Activated CD4-positive, alpha-beta memory T cell treated with anti-CD3 and anti-CD28 coated beads for 36 hours (primary cell): ENCODE measurements at regions not wholly inside any gene's neighbourhood (a gene's known extent, or its start where the extent isn't known, plus 50 kb on each side); places are given as distances from the start of the nearest gene placed in this dataset.
"Not testable (repeated sequence)": the region's sequence is repeated elsewhere in the genome, so short reads cannot be mapped to it uniquely, and the experiment has no call there.

Source experiments
- CTCF ChIA-PET: fragments of 350-600 bp; sonication (Branson Sonifier 250); formaldehyde crosslinking; loops from one replicate; lab custom pipeline; 2021; ENCODE audit warnings: antibody characterized with exemption, inconsistent platforms; lab: Charles Lee
- POLR2A ChIA-PET: fragments of 350-600 bp; sonication (Branson Sonifier 250); formaldehyde crosslinking; loops from one replicate; lab custom pipeline; 2021; ENCODE audit warnings: antibody characterized with exemption; lab: Charles Lee
- DNase-seq: peaks from one replicate; pipeline ENCODE4 v3.0.0-alpha.2; 2020
- H3K27ac Mint-ChIP-seq: one replicate; pipeline ENCODE4 v1.8.0; 2021; ENCODE audit warnings: mixed read lengths
- H3K27me3 Mint-ChIP-seq: one replicate; pipeline ENCODE4 v1.8.0; 2021; ENCODE audit warnings: mixed read lengths
- H3K36me3 Mint-ChIP-seq: one replicate; pipeline ENCODE4 v1.8.0; 2021; ENCODE audit warnings: mixed read lengths
- H3K4me1 Mint-ChIP-seq: one replicate; pipeline ENCODE4 v1.8.0; 2021; ENCODE audit warnings: low read depth, mixed read lengths
- H3K4me3 Mint-ChIP-seq: one replicate; pipeline ENCODE4 v1.8.0; 2021; ENCODE audit warnings: mild to moderate bottlenecking, mixed read lengths
- H3K9me3 Mint-ChIP-seq: one replicate; pipeline ENCODE4 v1.8.0; 2021; ENCODE audit warnings: mixed read lengths
- intact Hi-C: fragments of 100-400 bp; cut with micrococcal nuclease; formaldehyde crosslinking; loops from one replicate; pipeline ENCODE4 v1.15.1; 2023

- POLR2A ChIA-PET, result no interaction called here
- Mint-ChIP-seq H3K27ac (no peak overlapping the region), H3K27me3 (no peaks in the 10 kb centered on the region), H3K4me1 (no peaks in the 10 kb centered on the region), H3K9me3 (no peaks in the 10 kb centered on the region), H3K36me3 (no peaks in the 10 kb centered on the region), H3K4me3 (no peak overlapping the region)
- no peak for DNase-seq
- intact Hi-C loops, result no loop called here
- CTCF ChIA-PET, result no interaction called here
Observed at GRCh38 chr1:185480545-185480944, 163.5 kb upstream of the IVNS1ABP start.

DNA sequence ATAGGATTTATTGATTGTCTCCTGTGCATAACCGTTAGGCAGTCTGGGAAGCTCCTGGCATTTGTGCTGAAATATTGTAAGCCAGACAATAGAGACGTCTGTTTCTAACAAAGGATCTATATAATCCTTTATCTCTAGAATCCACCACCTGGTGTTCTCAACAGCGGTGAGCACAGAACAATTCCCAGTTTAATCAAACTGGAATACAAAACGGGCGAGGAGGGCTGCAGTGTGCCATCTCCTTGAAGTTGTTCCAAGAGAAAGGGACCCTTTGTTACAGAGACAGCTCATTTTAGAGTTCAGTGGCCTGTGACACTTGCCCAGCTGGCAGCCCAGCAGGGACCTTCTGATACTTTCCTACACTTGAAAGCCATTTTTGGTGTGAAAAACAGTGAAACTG is 162.8 kb upstream of the IVNS1ABP start:
- Mint-ChIP-seq H3K36me3 (no peaks in the 10 kb centered on the region), H3K9me3 (no peaks in the 10 kb centered on the region), H3K4me1 (peaks cover 1% of the 10 kb centered on the region), H3K4me3 (no peak overlapping the region), H3K27ac (no peak overlapping the region), H3K27me3 (no peaks in the 10 kb centered on the region)
- intact Hi-C loops, result no loop called here
- ChIA-PET CTCF (no interaction called here), POLR2A (no interaction called here)
- DNase-seq, result no peak

GRCh38 chr1:185478877-185479276 is 161.8 kb upstream of the IVNS1ABP start:
- Mint-ChIP-seq H3K27me3 (no peaks in the 10 kb centered on the region), H3K4me1 (peaks cover 5% of the 10 kb centered on the region), H3K9me3 (no peaks in the 10 kb centered on the region), H3K27ac (no peak overlapping the region), H3K36me3 (no peaks in the 10 kb centered on the region), H3K4me3 (no peak overlapping the region)
- DNase-seq, result no peak
- intact Hi-C loops, result no loop called here
- ChIA-PET CTCF (no interaction called here), POLR2A (no interaction called here)

- Mint-ChIP-seq H3K9me3 (no peaks in the 10 kb centered on the region), H3K36me3 (no peaks in the 10 kb centered on the region), H3K4me1 (peaks cover 5% of the 10 kb centered on the region), H3K27ac (no peak overlapping the region), H3K27me3 (no peaks in the 10 kb centered on the region), H3K4me3 (no peak overlapping the region)
- intact Hi-C loops, result no loop called here
- DNase-seq, result no peak
- CTCF ChIA-PET, result no interaction called here
- POLR2A ChIA-PET, result no interaction called here
Observed at GRCh38 chr1:185477638-185478580, 160.9 kb upstream of the IVNS1ABP start.

GRCh38 chr1:185474440-185475149 is 157.6 kb upstream of the IVNS1ABP start:
- no peak for DNase-seq
- ChIA-PET CTCF (interaction anchor here (0.8 kb wide), 1 partner anchor 122 kb away, joined by 3 read pairs; no protein-coding TSS in a partner anchor), POLR2A (no interaction called here)
- H3K27ac Mint-ChIP-seq, result no peak overlapping the region
- H3K36me3 Mint-ChIP-seq, result no peaks in the 10 kb centered on the region
- H3K9me3 Mint-ChIP-seq, result no peaks in the 10 kb centered on the region
- H3K27me3 Mint-ChIP-seq, result no peaks in the 10 kb centered on the region
- H3K4me3 Mint-ChIP-seq, result no peak overlapping the region
- intact Hi-C loops, result no loop called here
- H3K4me1 Mint-ChIP-seq, result peaks cover 5% of the 10 kb centered on the region

DNA sequence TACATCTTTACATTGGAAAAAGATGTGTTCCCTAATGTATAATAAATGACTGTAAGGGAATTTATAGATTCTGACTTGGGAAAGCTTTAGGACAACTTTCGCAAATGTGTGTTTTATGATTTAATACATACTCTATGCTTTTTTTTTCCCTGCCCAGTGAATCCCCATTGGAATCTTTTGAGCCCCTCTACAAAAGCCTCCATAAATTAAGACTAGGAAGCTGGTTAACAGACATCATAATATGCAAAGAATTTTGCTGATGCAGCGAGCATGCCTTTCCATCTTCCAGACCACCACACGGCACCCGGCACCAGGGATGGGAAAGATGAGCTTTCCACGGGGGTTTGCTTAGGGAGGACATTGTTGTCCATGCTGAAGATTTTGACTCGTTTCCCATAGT is 156.1 kb upstream of the IVNS1ABP start:
- DNase-seq, result no peak
- ChIA-PET CTCF (interaction anchor here (1.5 kb wide), 1 partner anchor 123 kb away, joined by 3 read pairs; no protein-coding TSS in a partner anchor), POLR2A (no interaction called here)
- H3K36me3 Mint-ChIP-seq, result no peaks in the 10 kb centered on the region
- intact Hi-C loops, result no loop called here
- no peaks in the 10 kb centered on the region for H3K9me3 Mint-ChIP-seq
- H3K4me3 Mint-ChIP-seq, result no peak overlapping the region
- no peaks in the 10 kb centered on the region for H3K27me3 Mint-ChIP-seq
- H3K27ac Mint-ChIP-seq, result no peak overlapping the region
- peaks cover 5% of the 10 kb centered on the region for H3K4me1 Mint-ChIP-seq

DNA sequence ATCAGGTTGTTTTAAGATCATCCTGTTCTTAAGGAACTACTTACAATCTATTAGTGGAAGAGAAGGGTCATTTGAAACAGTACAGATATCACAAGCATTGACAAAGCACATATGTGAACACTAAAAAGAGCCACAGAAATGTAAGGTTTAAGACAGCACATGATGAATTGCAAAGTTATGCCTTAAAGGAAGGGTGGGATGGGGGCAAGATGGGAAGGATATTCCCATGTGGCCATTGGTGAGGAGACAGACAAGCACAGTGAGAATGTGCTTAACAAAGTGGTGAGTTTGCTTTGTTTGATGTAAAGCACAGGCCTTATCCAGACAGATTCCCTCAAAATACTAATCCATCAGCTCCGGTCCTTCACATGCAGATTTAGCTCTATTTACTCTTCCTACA is 151.6 kb upstream of the IVNS1ABP start:
- no peaks in the 10 kb centered on the region for H3K27me3 Mint-ChIP-seq
- intact Hi-C loops, result no loop called here
- ChIA-PET POLR2A (no interaction called here), CTCF (no interaction called here)
- H3K36me3 Mint-ChIP-seq, result no peaks in the 10 kb centered on the region
- H3K4me1 Mint-ChIP-seq, result no peaks in the 10 kb centered on the region
- DNase-seq, result no peak
- no peak overlapping the region for H3K27ac Mint-ChIP-seq
- H3K9me3 Mint-ChIP-seq, result no peaks in the 10 kb centered on the region
- H3K4me3 Mint-ChIP-seq, result no peak overlapping the region

DNA sequence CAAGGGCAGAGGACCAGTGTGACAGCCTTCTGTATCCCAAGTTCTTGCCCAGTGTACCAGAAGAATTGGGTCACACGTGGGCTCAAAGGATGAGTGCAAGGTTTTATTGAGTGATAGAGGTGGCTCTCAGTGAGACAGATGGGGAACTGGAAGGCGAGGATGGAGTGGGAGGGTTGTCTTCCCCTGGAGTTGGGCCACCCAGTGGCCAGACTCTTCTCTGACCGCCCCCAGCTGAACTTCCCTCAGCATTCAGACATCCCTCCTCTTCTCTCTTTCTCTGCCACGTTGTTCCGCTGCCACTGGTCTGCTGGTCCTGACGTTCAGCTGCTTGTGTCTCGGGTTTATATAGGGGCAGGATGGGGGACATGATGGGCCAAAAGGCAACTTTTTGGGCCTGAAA is 150.1 kb upstream of the IVNS1ABP start:
- ChIA-PET POLR2A (no interaction called here), CTCF (no interaction called here)

GRCh38 chr1:185464777-185465176 is 147.7 kb upstream of the IVNS1ABP start:
- H3K27ac Mint-ChIP-seq, result no peak overlapping the region
- no peaks in the 10 kb centered on the region for H3K4me1 Mint-ChIP-seq
- H3K9me3 Mint-ChIP-seq, result peaks cover 6% of the 10 kb centered on the region
- no peaks in the 10 kb centered on the region for H3K36me3 Mint-ChIP-seq
- H3K27me3 Mint-ChIP-seq, result no peaks in the 10 kb centered on the region
- intact Hi-C loops, result no loop called here
- no peak overlapping the region for H3K4me3 Mint-ChIP-seq
- CTCF ChIA-PET, result no interaction called here
- DNase-seq, result no peak
- POLR2A ChIA-PET, result no interaction called here

More for the DNA sequence above, 150.1 kb upstream of the IVNS1ABP start:
- H3K36me3 Mint-ChIP-seq, result no peaks in the 10 kb centered on the region
- H3K4me3 Mint-ChIP-seq, result no peak overlapping the region
- no peaks in the 10 kb centered on the region for H3K27me3 Mint-ChIP-seq
- no peaks in the 10 kb centered on the region for H3K4me1 Mint-ChIP-seq
- intact Hi-C loops, result no loop called here
- H3K9me3 Mint-ChIP-seq, result no peaks in the 10 kb centered on the region
- DNase-seq, result no peak
- H3K27ac Mint-ChIP-seq, result no peak overlapping the region

DNA sequence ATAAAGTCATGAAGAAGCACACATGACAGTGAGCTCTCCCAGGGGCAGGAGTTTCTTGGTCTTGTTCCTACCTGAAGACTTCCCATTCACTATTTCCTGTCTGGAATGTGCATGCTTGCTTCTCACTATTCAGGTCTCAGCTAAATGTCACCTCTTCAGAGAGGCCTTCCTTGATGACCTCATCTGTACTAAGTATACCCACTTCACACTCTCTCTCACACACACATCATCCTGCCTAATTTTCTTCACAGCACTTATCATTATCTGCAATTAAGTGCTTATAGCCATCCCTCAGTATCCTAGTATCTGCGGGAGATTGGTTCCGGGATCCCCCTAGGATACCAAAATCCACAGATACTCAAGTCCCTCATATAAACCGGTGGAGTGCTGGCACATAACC is 146.4 kb upstream of the IVNS1ABP start:
- DNase-seq, result no peak
- H3K9me3 Mint-ChIP-seq, result peaks cover 6% of the 10 kb centered on the region
- ChIA-PET POLR2A (no interaction called here), CTCF (interaction anchor here (0.6 kb wide), 1 partner anchor 331 kb away, joined by 4 read pairs; no protein-coding TSS in a partner anchor)
- H3K4me3 Mint-ChIP-seq, result no peak overlapping the region
- intact Hi-C loops, result no loop called here
- H3K36me3 Mint-ChIP-seq, result no peaks in the 10 kb centered on the region
- no peak overlapping the region for H3K27ac Mint-ChIP-seq
- no peaks in the 10 kb centered on the region for H3K27me3 Mint-ChIP-seq
- no peaks in the 10 kb centered on the region for H3K4me1 Mint-ChIP-seq

DNA sequence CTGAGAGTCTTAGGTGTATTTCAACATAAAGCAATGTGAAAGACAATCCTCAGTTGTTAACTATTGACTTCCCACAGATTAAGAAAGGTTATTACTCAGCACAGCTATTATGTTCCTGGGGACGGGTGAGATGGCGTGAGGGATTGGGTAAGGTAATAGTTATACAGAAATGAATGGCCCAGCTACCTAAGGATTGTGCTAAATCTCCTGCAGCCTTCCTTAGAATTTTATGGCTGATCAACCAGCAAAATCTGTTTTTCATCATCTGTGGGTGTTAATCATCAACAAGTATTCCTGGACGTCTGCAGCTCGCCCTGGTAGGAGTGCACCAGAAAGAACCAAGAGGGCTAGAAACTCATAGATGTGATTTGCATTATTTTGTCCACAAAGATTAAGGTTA is 146.0 kb upstream of the IVNS1ABP start:
- POLR2A ChIA-PET, result no interaction called here
- H3K27ac Mint-ChIP-seq, result no peak overlapping the region
- H3K4me3 Mint-ChIP-seq, result no peak overlapping the region
- peaks cover 6% of the 10 kb centered on the region for H3K9me3 Mint-ChIP-seq
- H3K4me1 Mint-ChIP-seq, result no peaks in the 10 kb centered on the region
- CTCF ChIA-PET, result no interaction called here
- H3K27me3 Mint-ChIP-seq, result no peaks in the 10 kb centered on the region
- DNase-seq, result no peak
- no peaks in the 10 kb centered on the region for H3K36me3 Mint-ChIP-seq
- intact Hi-C loops, result no loop called here

- H3K36me3 Mint-ChIP-seq, DNase-seq, H3K4me1 Mint-ChIP-seq, H3K27ac Mint-ChIP-seq, CTCF ChIA-PET, H3K9me3 Mint-ChIP-seq, POLR2A ChIA-PET, H3K27me3 Mint-ChIP-seq, H3K4me3 Mint-ChIP-seq, intact Hi-C loops: not testable (repeated sequence)
Observed at GRCh38 chr1:185460723-185461122, 143.7 kb upstream of the IVNS1ABP start.
